Astrocyte (in vitro differentiated cells and primary cell): ENCODE measurements at regions not wholly inside any gene's neighbourhood (a gene's known extent, or its start where the extent isn't known, plus 50 kb on each side); places are given as distances from the start of the nearest gene placed in this dataset.
"Not testable (repeated sequence)": the region's sequence is repeated elsewhere in the genome, so short reads cannot be mapped to it uniquely, and the experiment has no call there.

ENCODE experiments used
- DNase-seq: peaks from one replicate; pipeline ENCODE4 v3.0.0-alpha.2; 2010; ENCODE audit warnings: low read depth
- FAIRE-seq: peaks from 2 replicates; lab custom pipeline; 2011; peaks lifted over from hg19 to GRCh38; lab: Jason Lieb, UNC
- H2AFZ ChIP-seq: 2 replicates; pipeline ENCODE4 v1.6.0; 2012; ENCODE audit warnings: low read depth, low read length, inconsistent platforms
- H3K27ac ChIP-seq: 2 replicates; pipeline ENCODE4 v1.5.1; 2011; ENCODE audit warnings: low read depth, low read length, inconsistent platforms
- H3K27me3 ChIP-seq: 2 replicates; pipeline ENCODE4 v1.6.0; 2011; ENCODE audit warnings: low read length, inconsistent platforms; ENCODE audit not compliant: insufficient read depth
- H3K36me3 ChIP-seq: 2 replicates; pipeline ENCODE4 v1.5.1; 2011; ENCODE audit warnings: low read length, inconsistent platforms; ENCODE audit not compliant: insufficient read depth
- H3K4me1 ChIP-seq: 2 replicates; pipeline ENCODE4 v1.5.1; 2011; ENCODE audit warnings: low read length, inconsistent platforms; ENCODE audit not compliant: insufficient read depth
- H3K4me2 ChIP-seq: 2 replicates; pipeline ENCODE4 v1.6.0; 2012; ENCODE audit warnings: low read length, inconsistent platforms
- H3K4me3 ChIP-seq: 2 replicates; pipeline ENCODE4 v1.5.1; 2011; ENCODE audit warnings: low read depth, mild to moderate bottlenecking, low read length, inconsistent platforms; ENCODE audit not compliant: insufficient read depth
- H3K79me2 ChIP-seq: 2 replicates; pipeline ENCODE4 v1.6.0; 2012; ENCODE audit warnings: mild to moderate bottlenecking, low read length, inconsistent platforms; ENCODE audit not compliant: insufficient read depth
- H3K9ac ChIP-seq: 2 replicates; pipeline ENCODE4 v1.6.0; 2012; ENCODE audit warnings: mild to moderate bottlenecking, low read length, inconsistent platforms
- H3K9me3 ChIP-seq: 2 replicates; pipeline ENCODE4 v1.5.1; 2012; ENCODE audit warnings: low read depth, mild to moderate bottlenecking, low read length, inconsistent platforms; ENCODE audit not compliant: insufficient read depth
- H4K20me1 ChIP-seq: 2 replicates; pipeline ENCODE4 v1.6.0; 2012; ENCODE audit warnings: low read length, inconsistent platforms; ENCODE audit not compliant: insufficient read depth
- H3K27ac Mint-ChIP-seq: one replicate; pipeline ENCODE4 v1.8.0; 2021; ENCODE audit warnings: mild to moderate bottlenecking, mixed read lengths; ENCODE audit not compliant: unreplicated experiment
- H3K27me3 Mint-ChIP-seq: one replicate; pipeline ENCODE4 v1.8.0; 2021; ENCODE audit warnings: low read depth, mixed read lengths; ENCODE audit not compliant: unreplicated experiment
- H3K36me3 Mint-ChIP-seq: one replicate; pipeline ENCODE4 v1.8.0; 2021; ENCODE audit warnings: low read depth, mixed read lengths; ENCODE audit not compliant: unreplicated experiment
- H3K4me1 Mint-ChIP-seq: one replicate; pipeline ENCODE4 v1.8.0; 2021; ENCODE audit warnings: low read depth, mixed read lengths; ENCODE audit not compliant: unreplicated experiment
- H3K4me3 Mint-ChIP-seq: one replicate; pipeline ENCODE4 v1.8.0; 2021; ENCODE audit warnings: mild to moderate bottlenecking, moderate library complexity, mixed read lengths; ENCODE audit not compliant: unreplicated experiment
- H3K9me3 Mint-ChIP-seq: one replicate; pipeline ENCODE4 v1.8.0; 2021; ENCODE audit warnings: mild to moderate bottlenecking, mixed read lengths; ENCODE audit not compliant: unreplicated experiment
- CTCF ChIP-seq: IDR thresholded peaks from 2 replicates; pipeline ENCODE4 v1.5.1; 2011; ENCODE audit warnings: low read depth, mild to moderate bottlenecking, inconsistent platforms, low read length, moderate library complexity; ENCODE audit not compliant: insufficient read depth
- EZH2 ChIP-seq: IDR thresholded peaks from 2 replicates; pipeline ENCODE4 v1.6.1; 2012; ENCODE audit warnings: mild to moderate bottlenecking, low read length, inconsistent platforms; ENCODE audit not compliant: insufficient read depth

GRCh38 chr18:54662986-54663385 lies 71.9 kb downstream of the DYNAP start:
- no peak for FAIRE-seq
- no peak overlapping the region for H2AFZ ChIP-seq
- H3K9ac ChIP-seq: no peak overlapping the region
- H3K4me1 ChIP-seq: no peaks in the 10 kb centered on the region
- H3K27ac ChIP-seq: no peak overlapping the region
- H3K27ac Mint-ChIP-seq: no peak overlapping the region
- H3K27me3 Mint-ChIP-seq: no peaks in the 10 kb centered on the region
- no peaks in the 10 kb centered on the region for H3K4me1 Mint-ChIP-seq
- H4K20me1 ChIP-seq: no peaks in the 10 kb centered on the region
- no peaks in the 10 kb centered on the region for H3K36me3 ChIP-seq
- H3K4me3 Mint-ChIP-seq: no peak overlapping the region
- no peak for DNase-seq
- H3K27me3 ChIP-seq: no peaks in the 10 kb centered on the region
- peaks cover 3% of the 10 kb centered on the region for H3K9me3 Mint-ChIP-seq
- no peak overlapping the region for H3K4me2 ChIP-seq
- no peak for TF ChIP-seq EZH2
- TF ChIP-seq CTCF: no peak
- no peak overlapping the region for H3K4me3 ChIP-seq
- no peaks in the 10 kb centered on the region for H3K36me3 Mint-ChIP-seq
- H3K9me3 ChIP-seq: no peaks in the 10 kb centered on the region
- no peaks in the 10 kb centered on the region for H3K79me2 ChIP-seq

- H3K4me2 ChIP-seq, H3K4me1 ChIP-seq, H3K9ac ChIP-seq, H3K27ac Mint-ChIP-seq, H3K27me3 Mint-ChIP-seq, H3K27me3 ChIP-seq, H3K4me3 Mint-ChIP-seq, H3K36me3 ChIP-seq, H3K27ac ChIP-seq, H4K20me1 ChIP-seq, H3K79me2 ChIP-seq, FAIRE-seq, DNase-seq, H3K4me1 Mint-ChIP-seq, H3K9me3 Mint-ChIP-seq, H3K4me3 ChIP-seq, H2AFZ ChIP-seq, H3K9me3 ChIP-seq, H3K36me3 Mint-ChIP-seq: not testable (repeated sequence)
These were observed 78.7 kb downstream of the DYNAP start for GRCh38 chr18:54669701-54670100.

DNA sequence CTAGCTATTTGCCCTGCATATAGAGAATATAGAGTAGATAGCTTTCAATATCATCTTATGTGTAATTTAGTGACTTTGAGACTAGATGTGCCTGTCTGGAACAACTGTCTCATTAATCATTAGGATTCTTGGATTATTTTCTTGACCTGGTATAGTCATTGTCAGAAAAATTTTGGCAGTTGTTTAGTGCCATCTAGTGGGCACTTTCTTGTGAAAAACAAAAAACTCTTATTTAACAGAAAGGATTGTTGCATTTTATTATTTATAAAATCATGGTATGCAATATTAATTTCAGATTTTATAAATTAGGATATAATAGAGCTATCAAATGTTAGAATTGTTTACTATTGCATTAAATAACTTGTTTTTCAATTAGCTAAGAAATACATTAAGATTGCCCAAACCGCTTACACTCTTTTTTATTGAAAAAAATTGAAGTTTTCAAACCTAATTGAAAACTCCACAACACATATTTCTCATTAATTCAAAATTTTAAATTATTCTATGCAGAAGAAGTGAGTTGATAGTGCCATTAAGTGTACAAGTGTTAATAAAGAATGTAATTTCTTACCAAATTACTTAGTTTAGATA lies 80.3 kb downstream of the DYNAP start:
- no peaks in the 10 kb centered on the region for H3K27me3 ChIP-seq
- FAIRE-seq (no peak), DNase-seq (peak; percentile 13)
- no peaks in the 10 kb centered on the region for H3K27me3 Mint-ChIP-seq
- no peak overlapping the region for H3K4me3 ChIP-seq
- H3K9me3 ChIP-seq: no peaks in the 10 kb centered on the region
- peaks cover 3% of the 10 kb centered on the region for H3K9me3 Mint-ChIP-seq
- no peak overlapping the region for H3K9ac ChIP-seq
- no peak overlapping the region for H2AFZ ChIP-seq
- no peaks in the 10 kb centered on the region for H3K36me3 ChIP-seq
- TF ChIP-seq CTCF (peak; percentile 62), EZH2 (no peak)
- H3K4me1 Mint-ChIP-seq: peaks cover 9% of the 10 kb centered on the region
- H4K20me1 ChIP-seq: no peaks in the 10 kb centered on the region
- peaks cover 9% of the 10 kb centered on the region for H3K4me1 ChIP-seq
- H3K4me3 Mint-ChIP-seq: no peak overlapping the region
- H3K4me2 ChIP-seq: no peak overlapping the region
- no peaks in the 10 kb centered on the region for H3K36me3 Mint-ChIP-seq
- H3K79me2 ChIP-seq: no peaks in the 10 kb centered on the region
- H3K27ac Mint-ChIP-seq: no peak overlapping the region
- no peak overlapping the region for H3K27ac ChIP-seq
